Neuronal stem cell (in vitro differentiated cells): ENCODE measurements at regions not wholly inside any gene's neighbourhood (a gene's known extent, or its start where the extent isn't known, plus 50 kb on each side); places are given as distances from the start of the nearest gene placed in this dataset.
"Not testable (repeated sequence)": the region's sequence is repeated elsewhere in the genome, so short reads cannot be mapped to it uniquely, and the experiment has no call there.

Experiments used
- DNase-seq: peaks from one replicate; pipeline ENCODE4 v3.0.0-alpha.2; 2013; ENCODE audit warnings: low spot score
- H2AFZ ChIP-seq: one replicate; pipeline ENCODE4 v1.6.1; 2013; ENCODE audit warnings: mild to moderate bottlenecking, low read length, inconsistent platforms
- H2AK5ac ChIP-seq: 2 replicates; pipeline ENCODE4 v1.6.1; 2013; ENCODE audit warnings: low read depth, mild to moderate bottlenecking, inconsistent platforms, low read length, moderate library complexity, mixed read lengths
- H2BK120ac ChIP-seq: 2 replicates; pipeline ENCODE4 v1.6.1; 2013; ENCODE audit warnings: low read depth, mild to moderate bottlenecking, inconsistent platforms, low read length, moderate library complexity, mixed read lengths
- H2BK12ac ChIP-seq: one replicate; pipeline ENCODE4 v1.6.1; 2013; ENCODE audit warnings: low read length, inconsistent platforms
- H2BK15ac ChIP-seq: 2 replicates; pipeline ENCODE4 v1.6.1; 2013; ENCODE audit warnings: mild to moderate bottlenecking, low read length, inconsistent platforms, mixed read lengths
- H2BK5ac ChIP-seq: one replicate; pipeline ENCODE4 v1.6.1; 2013; ENCODE audit warnings: inconsistent platforms, mild to moderate bottlenecking, low read length, moderate library complexity
- H3K14ac ChIP-seq: one replicate; pipeline ENCODE4 v1.6.1; 2013; ENCODE audit warnings: low read length, inconsistent platforms
- H3K18ac ChIP-seq: 2 replicates; pipeline ENCODE4 v1.6.1; 2013; ENCODE audit warnings: low read length, inconsistent platforms
- H3K23ac ChIP-seq: 2 replicates; pipeline ENCODE4 v1.6.1; 2013; ENCODE audit warnings: low read depth, mild to moderate bottlenecking, mixed read lengths, low read length, inconsistent platforms; ENCODE audit not compliant: poor library complexity
- H3K27ac ChIP-seq: replicated peaks from 3 replicates; pipeline ENCODE4 v1.5.1; 2013; ENCODE audit warnings: low read length, inconsistent platforms
- H3K27me3 ChIP-seq, 3 experiments: 2 replicates each; pipeline ENCODE4 v1.6.1; 2013; ENCODE audit warnings: low read length in 3 of 3, mild to moderate bottlenecking in 2 of 3, inconsistent platforms in 1 of 3, low read depth in 1 of 3, mixed read lengths in 1 of 3, moderate library complexity in 1 of 3; ENCODE audit not compliant: control insufficient read depth in 3 of 3, insufficient read depth in 3 of 3
- H3K36me3 ChIP-seq, 2 donors: replicated peaks in 1 of 2; 2 replicates each; pipeline ENCODE4 v1.6.1; 2013; ENCODE audit warnings: low read length in 2 of 2; ENCODE audit not compliant: control insufficient read depth in 2 of 2, insufficient read depth in 2 of 2
- H3K4ac ChIP-seq: 2 replicates; pipeline ENCODE4 v1.6.1; 2013; ENCODE audit warnings: inconsistent platforms, mild to moderate bottlenecking, low read length, moderate library complexity
- H3K4me1 ChIP-seq, 2 donors: 1 replicate in 1 of 2; 2 replicates in 1 of 2; pipeline ENCODE4 v1.6.1; 2013; ENCODE audit warnings: low read length in 2 of 2, low read depth in 1 of 2; ENCODE audit not compliant: control insufficient read depth in 2 of 2, insufficient read depth in 1 of 2
- H3K4me2 ChIP-seq: one replicate; pipeline ENCODE4 v1.6.1; 2013; ENCODE audit warnings: mild to moderate bottlenecking, low read length, inconsistent platforms; ENCODE audit not compliant: insufficient read depth, poor library complexity, severe bottlenecking
- H3K4me3 ChIP-seq, 2 donors: 2 replicates each; pipeline ENCODE4 v1.5.1; 2013; ENCODE audit warnings: low read length in 2 of 2, mild to moderate bottlenecking in 2 of 2, inconsistent platforms in 1 of 2, moderate library complexity in 1 of 2
- H3K79me1 ChIP-seq: one replicate; pipeline ENCODE4 v1.6.1; 2013; ENCODE audit warnings: low read depth, mild to moderate bottlenecking, inconsistent platforms, low read length, moderate library complexity
- H3K9ac ChIP-seq: one replicate; pipeline ENCODE4 v1.6.1; 2013; ENCODE audit warnings: mild to moderate bottlenecking, low read depth, low read length, inconsistent platforms; ENCODE audit not compliant: poor library complexity
- H3K9me3 ChIP-seq, 2 donors: replicated peaks in 1 of 2; 2 replicates each; pipeline versions ENCODE3 to v1.6.1; 2013; ENCODE audit warnings: low read length in 2 of 2, mild to moderate bottlenecking in 2 of 2, inconsistent platforms in 1 of 2, low read depth in 1 of 2, mixed read lengths in 1 of 2, moderate library complexity in 1 of 2; ENCODE audit not compliant: control insufficient read depth in 2 of 2, insufficient read depth in 1 of 2
- H4K8ac ChIP-seq: one replicate; pipeline ENCODE4 v1.6.1; 2013; ENCODE audit warnings: low read depth, mild to moderate bottlenecking, inconsistent platforms, low read length, moderate library complexity
- H4K91ac ChIP-seq: one replicate; pipeline ENCODE4 v1.6.1; 2013; ENCODE audit warnings: low read length, low read depth, mild to moderate bottlenecking, inconsistent platforms; ENCODE audit not compliant: poor library complexity
- WGBS, 2 donors: extraction: QIAGEN DNeasy Blood & Tissue Kit; methylation state at CpG; one replicate each; pipeline ENCODE4 v1.1.7; 2013; ENCODE audit warnings: missing lambda C conversion rate in 2 of 2, mixed read lengths in 1 of 2; ENCODE audit not compliant: insufficient read length in 2 of 2, insufficient replicate concordance in 1 of 2; ENCODE audit errors: extremely low coverage in 2 of 2; 5-methylcytosine and 5-hydroxymethylcytosine counted together

DNA sequence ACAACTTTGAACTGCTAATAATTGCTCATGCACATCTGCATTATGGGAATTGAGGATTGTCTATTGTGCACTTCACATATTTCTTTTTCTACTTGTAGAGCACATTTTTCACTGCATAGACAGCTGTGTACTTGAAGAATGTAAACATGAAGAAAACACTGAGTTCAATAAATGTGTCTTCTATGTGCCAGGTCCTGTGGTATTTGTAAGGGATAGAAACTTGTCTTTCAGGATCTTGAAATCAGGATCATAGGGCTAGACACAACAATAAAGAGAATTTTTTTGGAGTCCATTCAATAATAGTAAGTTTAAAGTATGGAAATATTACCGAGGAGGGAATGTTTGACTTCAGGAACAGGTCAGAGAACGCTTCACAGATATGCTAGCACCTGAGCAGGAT lies 66.6 kb upstream of the AGTPBP1 start:
- H2BK120ac ChIP-seq, DNase-seq, H3K14ac ChIP-seq, H3K79me1 ChIP-seq, H3K27me3 ChIP-seq, H4K8ac ChIP-seq, H2AFZ ChIP-seq, H3K4me3 ChIP-seq, H3K18ac ChIP-seq, H3K9me3 ChIP-seq, H3K4me2 ChIP-seq, H4K91ac ChIP-seq, H3K4ac ChIP-seq, H3K4me1 ChIP-seq, H3K27ac ChIP-seq, H3K9ac ChIP-seq, H2AK5ac ChIP-seq, H2BK5ac ChIP-seq, H2BK15ac ChIP-seq, H3K23ac ChIP-seq, H2BK12ac ChIP-seq: not testable (repeated sequence)
- WGBS, 2 donors, result no CpG with 5 or more reads among the region's 2 CpGs
- H3K36me3 ChIP-seq, result peaks cover 0 to 39% of the 10 kb centered on the region in 2 donors

DNA sequence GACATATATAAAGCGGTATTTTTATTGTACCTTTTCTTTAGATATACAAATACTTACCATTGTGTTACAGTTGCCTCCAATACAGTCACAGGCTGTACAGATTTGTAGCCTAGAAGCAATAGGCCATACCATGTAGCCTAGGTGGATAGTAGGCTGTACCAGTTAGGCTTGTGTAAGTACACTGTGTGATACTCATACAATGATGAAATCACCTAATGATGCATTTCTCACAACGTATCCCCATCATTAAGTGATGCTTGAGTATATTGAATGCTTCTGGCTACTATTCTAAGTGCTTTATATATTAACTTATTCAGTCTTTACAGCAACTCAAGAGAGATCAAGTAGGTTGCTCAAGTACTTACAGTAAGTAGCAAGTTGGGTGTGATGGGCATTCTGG lies 71.6 kb upstream of the AGTPBP1 start:
- not testable (repeated sequence) for H3K27me3 ChIP-seq, H3K4ac ChIP-seq, H3K4me1 ChIP-seq, H3K27ac ChIP-seq, H3K4me3 ChIP-seq, H4K8ac ChIP-seq, H3K9ac ChIP-seq, H3K79me1 ChIP-seq, H3K23ac ChIP-seq, H2BK5ac ChIP-seq, H3K9me3 ChIP-seq, H3K18ac ChIP-seq, DNase-seq, H2AK5ac ChIP-seq, H2BK120ac ChIP-seq, H3K14ac ChIP-seq, H2AFZ ChIP-seq, H4K91ac ChIP-seq, H2BK12ac ChIP-seq, H3K4me2 ChIP-seq, H2BK15ac ChIP-seq
- WGBS, 2 donors, result no CpG with 5 or more reads among the region's 2 CpGs
- H3K36me3 ChIP-seq, result peaks cover 0 to 39% of the 10 kb centered on the region in 2 donors

DNA sequence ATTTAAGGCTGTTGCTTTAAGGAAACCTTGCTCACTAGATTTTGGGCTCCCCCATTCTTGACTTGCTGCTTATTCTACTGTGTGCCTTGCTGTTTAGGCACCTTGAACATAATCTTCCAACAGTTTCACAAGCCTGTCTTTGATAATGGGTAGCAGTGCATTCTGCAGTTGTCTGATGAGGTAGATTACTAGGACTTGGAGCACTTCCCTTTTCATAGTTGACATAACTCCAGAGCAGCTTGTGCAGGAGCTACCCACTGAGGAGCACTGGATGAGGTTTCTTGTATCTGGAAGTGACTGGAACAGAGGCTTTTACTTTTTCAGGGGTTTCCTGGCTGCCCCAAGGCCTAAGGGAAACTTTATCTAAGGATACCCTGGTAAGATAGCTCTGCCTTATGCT lies 73.0 kb upstream of the AGTPBP1 start:
- H3K4me2 ChIP-seq, DNase-seq, H4K8ac ChIP-seq, H3K23ac ChIP-seq, H4K91ac ChIP-seq, H3K4me1 ChIP-seq, H3K9me3 ChIP-seq, H2AK5ac ChIP-seq, H3K4ac ChIP-seq, H3K18ac ChIP-seq, H2BK120ac ChIP-seq, H3K27ac ChIP-seq, H2BK15ac ChIP-seq, H3K27me3 ChIP-seq, H2BK5ac ChIP-seq, H3K4me3 ChIP-seq, H3K79me1 ChIP-seq, H2AFZ ChIP-seq, H3K9ac ChIP-seq, H3K14ac ChIP-seq, H2BK12ac ChIP-seq: not testable (repeated sequence)
- peaks cover 0 to 25% of the 10 kb centered on the region in 2 donors for H3K36me3 ChIP-seq

DNA sequence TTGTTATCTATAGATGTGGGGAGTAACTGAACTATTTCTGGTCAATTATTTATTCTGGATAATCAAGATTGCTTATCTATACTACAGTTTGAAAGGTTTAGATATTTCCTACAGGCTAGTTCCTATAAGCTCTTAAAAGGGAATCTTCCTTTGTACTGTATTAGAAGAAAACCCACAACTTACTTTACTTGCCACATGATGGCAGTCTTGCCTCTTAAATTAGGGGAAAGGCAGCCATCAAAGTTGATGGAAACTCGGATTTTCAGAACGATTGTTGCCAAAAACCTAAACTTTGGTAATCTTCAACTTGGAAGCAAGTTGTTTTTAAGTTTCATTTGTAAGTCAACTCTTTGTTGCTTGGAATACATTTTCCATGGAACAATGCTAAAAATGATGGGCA lies 77.2 kb upstream of the AGTPBP1 start:
- H2BK12ac ChIP-seq, DNase-seq, H3K79me1 ChIP-seq, H3K4me2 ChIP-seq, H3K9ac ChIP-seq, H2AFZ ChIP-seq, H3K23ac ChIP-seq, H3K9me3 ChIP-seq, H3K14ac ChIP-seq, H2AK5ac ChIP-seq, H2BK5ac ChIP-seq, H2BK120ac ChIP-seq, H4K91ac ChIP-seq, H3K4ac ChIP-seq, H3K27me3 ChIP-seq, H3K18ac ChIP-seq, H3K4me1 ChIP-seq, H4K8ac ChIP-seq, H3K27ac ChIP-seq, H3K4me3 ChIP-seq, H2BK15ac ChIP-seq: not testable (repeated sequence)
- WGBS, 2 donors, result no CpG with 5 or more reads among the region's 2 CpGs
- peaks cover 2 to 28% of the 10 kb centered on the region in 2 donors for H3K36me3 ChIP-seq
